HG02885 (cell line): ENCODE measurements at regions not wholly inside any gene's neighbourhood (a gene's known extent, or its start where the extent isn't known, plus 50 kb on each side); places are given as distances from the start of the nearest gene placed in this dataset.

Experiments used
- ATAC-seq: cut with Tn5 transposase; IDR thresholded peaks from one replicate; pipeline ENCODE4 v1.9.1; 2021; ENCODE audit warnings: mild to moderate bottlenecking; ENCODE audit not compliant: unreplicated experiment, poor library complexity

DNA sequence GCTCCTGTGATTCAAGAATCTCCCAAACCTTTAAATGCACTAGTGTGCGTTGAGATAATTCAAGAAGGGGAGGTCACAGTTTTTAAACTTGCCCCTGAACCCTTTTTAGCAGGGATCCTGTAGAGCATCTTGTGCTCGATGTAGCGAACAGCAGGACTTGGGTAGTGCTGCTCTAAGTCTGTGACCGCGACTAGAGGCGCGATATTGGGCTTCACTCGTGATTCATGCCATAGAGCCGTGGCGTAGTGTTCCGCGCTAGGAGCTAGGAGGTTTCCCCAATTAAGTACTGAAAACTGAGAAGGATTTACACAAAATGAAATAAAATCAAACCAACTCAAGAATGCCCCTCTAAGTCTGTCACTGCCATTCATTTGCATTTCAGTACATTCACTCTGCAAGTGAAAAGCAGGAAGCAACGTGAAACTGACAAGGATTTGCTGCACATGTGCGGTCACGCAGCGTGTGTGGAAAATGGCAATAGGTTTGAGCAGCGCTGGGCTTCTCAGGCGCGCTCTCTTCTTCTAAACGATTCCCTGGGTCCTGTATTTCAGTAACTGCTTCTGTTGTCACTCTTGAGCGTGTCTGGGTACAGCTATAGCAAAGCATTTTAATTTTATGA is 1135.9 kb upstream of the WWC1 start:
- ATAC-seq: no peak

DNA sequence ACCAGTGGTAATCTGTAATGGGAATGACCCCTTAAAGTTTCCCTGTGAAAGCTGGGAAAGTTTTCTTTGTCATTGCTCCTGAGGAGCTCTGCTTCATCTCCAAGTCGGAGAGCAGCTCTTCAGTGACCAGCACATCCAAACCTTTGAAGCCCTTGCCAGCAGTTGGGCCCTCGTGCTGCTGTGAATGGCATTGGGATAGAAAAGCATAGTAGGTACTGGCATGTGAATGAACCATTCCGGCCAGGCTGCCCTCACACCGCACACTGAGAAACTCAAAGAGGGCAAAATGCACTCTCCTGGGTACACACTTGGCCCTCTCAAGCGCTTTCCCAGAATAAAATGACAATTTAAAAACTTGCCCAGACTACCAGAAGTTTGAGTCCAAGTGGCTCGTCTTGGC is 1135.0 kb upstream of the WWC1 start:
- ATAC-seq: no peak

DNA sequence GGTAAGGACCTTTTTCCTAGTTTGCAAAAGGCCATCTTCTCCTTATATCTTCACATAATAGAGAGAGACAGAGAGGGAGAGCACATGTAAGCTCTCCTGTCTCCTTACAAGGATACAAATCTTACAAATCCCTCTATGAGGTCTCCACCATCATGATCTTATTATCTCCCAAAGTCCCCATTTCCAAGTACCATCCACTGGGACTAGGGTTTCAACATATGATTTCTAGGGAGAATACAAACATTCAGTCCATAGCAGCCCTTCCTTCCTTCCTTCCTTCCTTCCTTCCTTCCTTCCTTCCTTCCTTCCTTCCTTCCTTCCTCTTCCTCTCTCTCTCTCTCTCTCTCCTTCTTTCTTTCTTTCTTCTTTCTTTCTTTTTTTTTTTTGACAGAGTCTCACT is 1132.9 kb upstream of the WWC1 start:
- ATAC-seq: no peak

DNA sequence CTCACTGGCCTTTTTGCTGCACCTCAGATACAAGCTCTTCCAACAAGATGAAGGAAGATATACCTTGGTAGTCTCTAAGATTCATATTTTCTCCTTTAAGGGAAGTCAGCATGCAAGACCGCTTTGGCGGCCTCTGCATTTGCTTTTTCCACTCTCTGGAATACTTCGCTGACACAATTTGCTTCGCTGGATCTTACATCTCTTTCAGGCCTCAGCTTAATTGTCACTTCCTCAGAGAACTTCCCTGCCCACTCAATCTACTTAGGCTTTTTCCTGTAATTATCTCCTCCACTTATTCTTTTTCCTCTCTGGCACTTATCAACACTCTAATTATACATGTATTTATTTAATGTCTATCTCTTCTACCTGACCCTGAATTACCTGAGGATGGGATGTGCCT is 1131.1 kb upstream of the WWC1 start:
- ATAC-seq: no peak

DNA sequence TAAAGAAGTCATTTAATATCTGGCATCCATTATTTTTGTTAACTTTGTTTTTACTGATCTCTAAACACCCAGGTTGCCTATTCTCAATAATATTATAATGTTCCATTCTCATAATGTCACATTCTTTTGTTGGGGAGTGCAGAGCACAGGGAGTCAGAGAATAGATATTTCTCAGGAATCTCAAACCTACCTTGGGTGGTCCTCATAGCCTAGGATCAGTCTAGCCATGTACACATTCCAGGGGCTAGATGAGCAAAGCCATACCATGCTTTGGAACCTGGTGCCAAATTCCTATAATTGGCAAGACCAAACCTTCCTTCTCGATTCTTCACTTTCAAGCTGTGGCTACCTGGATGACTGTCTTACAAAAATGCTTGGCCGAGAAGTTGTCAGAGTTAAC is 1124.7 kb upstream of the WWC1 start:
- no peak for ATAC-seq

DNA sequence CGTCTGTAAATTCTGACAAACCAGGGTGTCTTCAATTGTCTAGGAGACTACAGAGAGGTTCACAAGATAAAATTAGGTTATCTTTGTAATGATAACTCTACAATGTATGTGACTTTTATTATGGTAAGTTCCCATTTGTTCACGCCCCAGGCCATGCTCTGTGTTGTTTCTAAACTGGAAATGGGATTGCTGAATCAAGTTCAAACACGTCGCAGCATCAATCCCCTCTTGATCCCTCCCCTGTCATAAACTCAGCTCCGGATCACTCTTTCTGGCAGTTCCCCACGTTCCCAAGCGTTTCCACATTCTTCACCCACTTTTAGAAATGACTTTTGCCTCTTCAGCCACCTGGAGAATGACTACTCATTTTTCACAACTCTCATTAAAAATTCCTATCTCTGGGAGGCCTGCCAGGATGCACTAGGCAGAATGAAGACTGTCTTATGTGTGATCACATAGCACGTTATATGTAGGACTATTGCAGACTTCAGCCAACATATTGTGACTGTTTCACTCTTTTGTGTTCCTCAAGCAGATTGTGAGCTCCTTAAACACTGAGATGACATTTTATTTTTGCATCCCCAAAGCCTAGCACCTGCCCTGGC is 1124.2 kb upstream of the WWC1 start:
- no peak for ATAC-seq

DNA sequence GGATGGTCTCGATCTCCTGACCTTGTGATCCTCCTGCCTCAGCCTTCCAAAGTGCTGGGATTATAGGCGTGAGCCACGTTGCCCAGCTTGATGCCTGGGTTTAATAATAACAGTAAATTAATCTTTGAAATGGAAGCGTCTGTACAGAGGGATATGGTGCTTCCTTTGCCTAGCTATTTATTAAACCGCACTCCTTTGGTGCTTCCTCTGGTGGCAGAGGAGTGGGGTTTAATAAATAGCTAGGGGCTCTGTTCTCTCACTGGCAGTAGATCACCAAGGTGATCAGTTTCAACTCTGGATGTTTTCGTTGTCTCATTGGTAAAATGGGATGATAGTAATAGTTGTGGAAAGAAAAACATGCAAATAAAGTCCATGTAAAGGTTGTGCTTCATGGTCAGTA is 1122.5 kb upstream of the WWC1 start:
- ATAC-seq: no peak

DNA sequence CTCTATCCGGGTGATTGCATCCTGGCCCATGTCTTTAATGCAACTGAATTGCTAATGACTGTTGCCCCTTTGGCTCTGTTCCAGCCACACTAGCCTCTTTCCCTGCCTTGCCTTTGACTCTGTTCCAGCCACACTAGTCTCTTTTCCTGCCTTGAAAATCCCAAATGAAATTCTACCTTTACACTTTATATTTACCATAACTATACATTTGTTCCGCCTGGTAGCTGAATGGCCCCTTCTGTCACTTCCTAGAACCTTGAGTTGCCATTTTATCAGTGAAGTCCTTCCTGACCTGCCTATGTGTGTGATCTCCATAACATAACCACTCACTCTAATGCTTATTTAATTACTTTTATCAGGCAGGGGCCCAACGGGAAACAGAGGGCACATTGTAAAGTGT is 1120.4 kb upstream of the WWC1 start:
- ATAC-seq: no peak

DNA sequence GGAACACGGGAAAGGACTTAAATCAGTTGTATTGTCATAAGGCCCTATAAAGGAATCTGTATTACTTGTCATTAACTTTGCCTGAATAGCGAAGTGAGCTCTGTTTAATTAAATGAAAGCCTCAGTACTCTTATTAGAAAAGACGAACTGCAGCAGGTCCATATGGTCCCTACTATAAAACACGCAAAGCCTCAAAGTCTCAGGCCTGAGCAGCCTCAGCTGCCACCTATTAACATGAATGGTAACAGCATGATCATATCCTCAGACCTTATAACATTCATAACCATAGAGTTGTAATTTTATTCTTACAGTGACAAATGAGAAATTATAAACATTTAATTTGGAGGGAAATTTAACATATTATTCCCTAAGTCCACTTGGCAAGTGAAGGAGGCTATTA is 1113.7 kb upstream of the WWC1 start:
- no peak for ATAC-seq

DNA sequence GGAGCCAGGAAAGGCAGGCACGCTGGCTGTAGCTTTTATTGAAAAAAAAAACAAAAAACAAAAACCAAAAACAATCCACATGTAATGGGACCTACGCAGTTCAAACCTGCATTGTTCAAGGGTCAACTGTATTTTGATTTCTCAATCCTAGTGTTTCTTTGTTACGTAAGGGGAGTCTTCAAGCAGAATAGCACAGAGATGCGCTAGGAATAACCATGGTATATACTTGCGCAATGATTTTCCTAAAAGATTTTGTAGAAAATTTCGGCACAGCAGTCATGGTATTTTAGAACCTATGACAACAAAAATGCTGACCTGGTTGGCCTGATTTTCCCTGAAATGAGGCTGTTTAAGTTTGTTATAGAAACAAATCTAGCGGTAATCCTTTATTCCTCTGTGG is 1110.5 kb upstream of the WWC1 start:
- no peak for ATAC-seq

DNA sequence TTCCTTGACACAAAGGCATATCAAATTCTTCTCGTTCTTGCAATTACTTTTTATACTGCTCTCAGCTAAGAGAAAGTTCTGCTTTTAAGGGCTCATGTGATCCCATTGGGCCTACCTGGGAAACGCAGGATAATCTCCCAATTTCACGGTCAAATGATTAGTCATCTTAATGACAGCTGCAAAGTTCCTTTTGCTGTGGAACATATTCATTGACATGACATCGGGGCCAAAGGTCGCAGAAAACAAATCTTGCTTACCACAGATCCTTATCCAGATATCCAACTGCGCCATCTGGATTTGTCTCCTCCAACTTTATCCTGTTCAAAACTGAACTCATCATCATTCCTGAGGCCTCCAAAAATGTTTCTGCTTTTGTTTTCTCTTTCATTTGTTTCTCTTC is 1085.6 kb upstream of the WWC1 start:
- no peak for ATAC-seq

DNA sequence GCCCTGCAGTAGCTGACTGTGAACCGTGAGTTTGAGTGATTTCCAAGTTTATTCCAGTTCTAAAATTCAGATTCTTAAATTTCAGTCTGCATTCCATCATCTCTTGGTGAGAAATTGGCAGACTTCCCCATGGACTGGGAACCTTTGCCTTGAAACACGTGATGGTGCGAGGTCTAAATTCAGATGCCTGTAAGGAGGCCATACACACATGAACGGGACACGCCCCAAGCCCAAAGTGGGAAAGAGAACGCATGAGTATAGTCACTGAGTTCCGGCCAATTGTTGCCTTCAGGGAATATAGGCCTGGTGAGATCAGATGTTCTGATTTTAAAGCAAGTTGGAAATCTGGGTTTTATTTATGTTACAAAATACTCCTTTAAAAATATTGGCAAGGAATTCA is 1084.4 kb upstream of the WWC1 start:
- ATAC-seq: no peak

DNA sequence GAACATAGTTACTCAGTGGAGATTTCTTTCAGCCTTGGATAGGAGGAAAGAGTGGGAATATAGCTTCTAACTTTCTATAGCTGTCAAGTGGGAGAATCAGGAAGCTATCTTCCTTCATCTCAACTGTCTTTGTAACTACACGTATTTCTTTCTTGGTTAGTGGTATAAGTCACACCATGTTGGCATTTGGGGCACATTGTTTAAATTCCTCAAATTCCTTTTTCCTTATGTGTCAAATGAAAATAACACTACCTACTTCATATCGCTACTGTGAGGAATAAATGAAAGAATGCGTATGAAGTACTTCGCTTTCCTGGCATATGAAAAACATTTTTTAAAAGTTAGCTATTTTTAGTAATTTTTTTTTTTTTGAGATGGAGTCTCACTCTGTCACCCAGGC is 1082.5 kb upstream of the WWC1 start:
- no peak for ATAC-seq

DNA sequence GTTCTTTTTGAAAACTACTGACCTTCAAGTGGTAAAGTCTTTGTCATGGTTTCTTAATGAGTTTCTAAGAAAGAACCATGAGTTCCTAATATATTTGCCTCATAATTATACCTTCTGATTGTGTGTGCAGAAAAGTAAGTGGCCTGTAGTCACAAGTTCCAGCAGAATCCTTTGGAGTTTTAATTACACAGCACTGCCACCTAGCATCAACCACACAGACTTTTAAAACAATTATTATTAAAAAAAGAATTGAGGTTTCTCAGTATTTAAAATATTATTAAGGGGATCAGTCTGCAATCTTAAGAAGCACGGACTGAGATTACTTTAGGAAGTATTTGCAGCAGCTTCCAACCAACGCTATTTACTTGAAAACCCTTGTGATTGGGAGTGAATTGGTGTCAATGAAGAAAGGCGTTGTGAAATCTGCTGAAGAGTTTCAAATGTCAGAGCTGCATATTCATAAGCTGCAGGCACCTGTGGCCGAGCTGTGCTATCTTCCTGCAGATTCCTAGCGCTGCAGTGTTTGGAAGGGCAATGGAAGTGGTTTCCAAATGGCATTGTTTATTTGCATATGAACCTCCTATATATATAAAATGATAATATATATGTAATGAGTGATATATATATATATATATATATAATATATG is 1074.2 kb upstream of the WWC1 start:
- no peak for ATAC-seq

DNA sequence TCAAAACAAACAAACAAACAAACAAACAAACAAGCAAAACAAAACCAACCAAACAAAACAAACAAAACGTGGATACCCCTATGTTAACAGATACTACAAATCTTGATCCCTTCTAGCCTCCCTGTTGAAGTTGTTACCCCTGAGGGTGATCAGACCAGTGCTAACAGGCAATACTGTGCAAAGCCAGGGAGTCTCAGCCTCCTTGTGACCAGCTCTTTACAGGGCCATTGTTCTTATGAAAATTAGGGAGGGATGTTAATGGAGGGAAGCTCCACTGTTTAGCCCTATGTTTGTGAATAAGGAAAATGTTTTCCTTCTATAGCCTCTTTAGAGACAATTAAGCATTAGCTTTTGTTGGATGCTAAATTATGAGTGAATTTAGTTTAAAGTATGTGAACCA is 1072.1 kb upstream of the WWC1 start:
- ATAC-seq: no peak

DNA sequence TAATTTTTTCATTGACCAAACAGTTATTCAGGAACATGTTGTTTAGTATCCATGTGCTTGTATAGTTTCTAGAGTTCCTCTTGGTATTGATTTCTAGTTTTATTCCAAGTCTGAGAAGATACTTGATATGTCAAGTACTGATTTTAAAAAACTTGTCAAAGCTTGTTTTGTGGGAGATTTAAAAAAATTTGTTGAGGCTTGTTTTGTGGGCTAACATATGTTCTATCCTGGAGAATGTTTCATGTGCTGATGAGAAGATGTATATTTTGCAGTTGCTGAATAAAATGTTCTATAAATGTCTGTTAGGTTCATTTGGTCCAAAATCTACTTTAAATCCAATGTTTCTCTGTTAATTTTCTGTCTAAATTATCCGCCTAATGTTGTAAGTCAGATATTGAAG is 1065.1 kb upstream of the WWC1 start:
- no peak for ATAC-seq

DNA sequence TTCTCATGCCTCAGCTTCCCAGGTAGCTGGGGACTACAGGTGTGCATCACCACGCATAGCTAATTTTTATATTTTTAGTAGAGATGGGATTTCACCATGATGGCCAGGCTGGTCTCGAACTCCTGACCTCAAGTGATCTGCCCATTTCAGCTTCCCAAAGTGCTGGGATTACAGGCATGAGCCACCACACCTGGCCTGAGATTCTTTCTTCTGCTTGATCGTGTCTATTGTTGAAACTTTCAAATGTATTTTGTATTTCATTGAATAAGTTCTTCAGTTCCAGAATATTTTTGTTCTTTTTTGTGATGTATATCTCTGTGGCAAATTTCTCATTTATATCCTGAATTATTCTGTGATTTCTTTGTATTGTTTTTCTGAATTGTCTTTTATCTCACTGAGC is 1063.3 kb upstream of the WWC1 start:
- no peak for ATAC-seq

DNA sequence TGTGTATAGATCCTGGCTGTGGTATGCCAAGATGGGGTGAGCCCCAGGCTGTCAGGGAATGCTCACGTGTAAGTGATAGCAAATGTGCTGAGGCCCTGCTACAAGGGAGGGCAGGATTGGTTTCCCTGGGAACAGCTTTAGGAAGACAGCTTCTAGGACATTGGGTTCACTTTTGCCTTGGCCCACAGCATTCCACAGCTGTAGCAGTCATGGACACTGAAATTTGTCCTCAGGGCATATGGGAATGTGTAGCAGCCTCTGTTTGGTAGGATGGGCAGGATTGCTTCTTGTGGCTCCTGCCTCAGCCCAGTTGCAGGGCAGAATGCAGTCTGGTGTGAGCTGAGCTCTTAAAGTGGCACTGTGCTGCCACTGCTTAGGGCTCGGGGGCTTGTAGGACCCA is 1061.7 kb upstream of the WWC1 start:
- no peak for ATAC-seq

DNA sequence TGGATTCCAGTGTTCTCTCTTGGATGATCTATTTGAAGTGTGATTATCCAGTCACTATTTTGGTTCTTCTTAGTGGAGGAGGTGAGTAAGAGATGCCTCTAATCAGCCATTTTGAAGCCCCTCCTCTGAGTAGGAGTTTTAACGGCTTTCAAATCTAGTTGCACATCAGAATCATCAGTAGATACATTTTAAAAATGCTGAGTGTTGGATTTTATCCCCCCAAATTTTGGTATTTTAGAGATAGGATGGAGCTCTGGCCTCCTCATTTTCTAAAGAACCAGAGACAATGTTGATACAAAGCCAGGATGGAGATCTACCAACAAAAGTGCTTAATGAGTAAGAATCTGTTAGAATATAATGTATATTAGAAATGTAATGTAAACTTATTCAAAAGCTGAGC is 1061.0 kb upstream of the WWC1 start:
- no peak for ATAC-seq

DNA sequence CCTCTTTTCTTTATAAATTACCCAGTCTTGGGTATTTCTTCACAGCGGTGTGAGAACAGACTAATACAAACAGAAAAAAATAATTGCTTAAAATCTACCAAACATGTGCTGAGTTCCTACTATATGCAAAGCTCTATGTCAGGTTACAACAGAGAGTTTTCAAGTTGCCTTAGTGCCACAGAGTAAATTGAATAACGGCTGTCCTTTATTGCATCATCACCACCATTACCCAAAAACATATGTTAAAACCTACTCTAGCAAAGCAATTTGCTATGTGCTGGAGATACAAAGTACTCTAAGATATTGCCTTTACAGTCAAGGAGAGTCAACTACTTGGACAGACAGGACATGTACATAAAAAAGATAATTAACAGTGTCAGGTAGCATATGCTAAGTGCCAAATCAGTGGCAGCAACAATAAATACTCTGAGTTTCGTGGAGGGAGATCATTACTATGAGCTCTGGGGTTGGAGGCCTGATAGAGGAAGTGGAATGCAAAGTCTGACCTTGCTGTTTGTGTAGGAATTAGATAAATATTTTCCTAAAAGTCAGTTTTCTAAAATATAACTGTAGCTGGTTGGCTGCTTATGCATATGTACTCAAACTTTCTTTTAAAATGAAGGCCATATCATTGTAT is 1058.7 kb upstream of the WWC1 start:
- no peak for ATAC-seq

DNA sequence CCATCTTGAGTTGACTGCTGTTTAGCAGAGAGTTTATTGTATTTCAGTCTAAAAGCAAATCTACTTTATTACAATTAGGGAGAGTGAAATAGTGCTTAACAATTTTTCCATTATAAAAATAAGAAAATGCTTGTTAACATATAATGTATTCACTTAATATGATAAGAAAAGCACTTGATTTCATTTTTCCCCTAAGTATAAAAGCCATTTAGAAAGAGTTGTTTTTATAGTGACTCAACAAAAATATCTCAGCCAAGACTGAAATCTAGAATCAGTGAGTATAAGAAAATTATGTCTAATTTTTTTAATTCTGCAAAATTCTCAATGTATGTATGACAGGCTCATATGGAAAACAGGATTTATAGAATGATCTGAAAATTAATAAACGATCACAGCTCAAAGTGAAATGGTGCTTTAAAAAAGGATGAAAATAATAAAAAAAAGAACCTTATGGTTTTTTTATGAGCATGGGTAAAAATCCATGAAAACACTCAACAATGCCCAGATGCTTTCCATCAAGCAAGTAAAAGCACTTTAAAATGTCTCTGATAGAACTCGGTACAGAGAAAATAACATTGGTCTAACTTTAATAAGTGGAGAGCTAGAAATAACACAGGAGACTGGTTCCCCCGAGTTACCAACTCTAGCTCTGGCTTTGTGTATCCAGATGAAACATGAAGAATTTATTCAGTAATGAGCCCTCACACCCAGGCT is 1057.8 kb upstream of the WWC1 start:
- ATAC-seq: no peak
